Frontal cortex (tissue), 3 donors: ENCODE measurements at regions not wholly inside any gene's neighbourhood (a gene's known extent, or its start where the extent isn't known, plus 50 kb on each side); places are given as distances from the start of the nearest gene placed in this dataset.
"Not testable (repeated sequence)": the region's sequence is repeated elsewhere in the genome, so short reads cannot be mapped to it uniquely, and the experiment has no call there.

ENCODE experiments used
- DNase-seq, 2 donors: peaks; one replicate each; pipeline ENCODE4 v3.0.0; 2012; ENCODE audit warnings: low spot score in 2 of 2
- FAIRE-seq: peaks from 2 replicates; lab custom pipeline; 2012; peaks lifted over from hg19 to GRCh38; lab: Jason Lieb, UNC
- donor health status: control.
- donor health status: control.
- donor health status: control.

DNA sequence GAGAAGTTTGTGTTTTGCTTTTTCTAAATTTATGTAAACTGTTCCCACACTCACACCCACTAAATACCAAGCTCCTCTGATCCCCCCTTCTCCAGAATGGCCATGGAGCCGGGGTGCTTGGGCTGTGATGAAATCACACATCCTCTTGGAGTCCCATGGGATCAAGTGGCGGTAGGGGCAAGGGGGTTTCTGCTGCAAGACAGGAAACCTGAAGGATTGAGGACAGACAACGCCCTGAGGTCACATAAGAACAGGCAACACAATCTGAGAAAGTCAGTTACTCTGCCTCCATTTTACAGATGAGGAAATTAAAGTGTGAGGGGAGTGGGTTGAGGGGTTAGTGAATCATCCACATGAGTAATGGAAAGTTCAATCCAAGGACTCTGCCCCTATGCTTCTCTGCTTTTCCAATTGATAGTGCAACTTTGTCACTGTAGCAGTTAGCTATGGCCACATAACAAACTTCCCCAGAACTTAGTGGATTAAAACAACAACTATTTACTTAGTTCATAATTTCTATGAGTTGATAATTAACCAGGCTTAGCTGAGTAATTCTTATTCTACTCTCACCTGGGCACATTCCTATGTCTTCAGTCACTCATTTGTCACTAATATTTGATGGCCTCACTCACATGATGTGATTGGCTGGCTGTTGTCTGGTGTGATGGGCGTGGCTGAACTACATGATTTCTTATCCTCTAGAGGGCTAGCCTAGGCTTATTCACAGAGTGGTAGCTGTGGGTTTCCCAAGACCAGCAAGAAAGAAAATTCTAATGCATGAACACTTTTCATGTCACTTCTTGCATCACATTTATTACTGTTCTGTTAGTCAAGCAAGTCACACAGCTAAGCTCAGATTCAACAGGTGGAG lies 77.3 kb upstream of the ADRA1D start:
- no peak for DNase-seq
- no peak for FAIRE-seq

DNA sequence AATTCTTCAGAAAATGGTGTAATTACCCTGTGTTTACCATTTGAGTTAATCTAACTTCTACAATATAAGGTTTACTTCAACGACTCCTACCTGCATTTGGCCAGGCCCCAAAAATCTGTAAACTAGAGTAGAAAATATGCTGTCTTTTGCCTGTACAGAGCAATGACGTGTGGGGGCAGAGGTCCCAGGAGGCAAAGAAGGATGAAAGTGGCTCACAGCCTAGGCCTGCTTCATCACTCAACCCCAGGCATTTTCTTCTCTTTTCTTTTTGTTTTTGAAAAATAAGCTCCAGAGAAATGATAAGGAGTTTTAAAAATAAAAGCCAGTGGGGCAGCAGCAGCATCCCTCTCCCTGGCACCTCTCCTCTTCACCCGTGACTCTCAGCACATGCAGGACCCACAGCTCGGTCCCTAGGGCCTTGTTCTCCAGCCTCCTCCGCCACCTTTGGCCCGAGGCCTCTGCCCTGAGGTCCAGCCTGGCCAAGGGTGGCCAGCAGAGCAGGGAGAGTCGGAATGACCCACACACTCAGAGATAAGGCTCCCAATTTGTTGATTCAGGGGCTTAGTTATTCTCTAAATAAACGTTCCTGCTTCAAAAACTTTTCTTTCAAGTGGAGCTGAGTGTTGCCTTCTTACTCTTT lies 76.6 kb upstream of the ADRA1D start:
- DNase-seq (no peak), FAIRE-seq (no peak)

DNA sequence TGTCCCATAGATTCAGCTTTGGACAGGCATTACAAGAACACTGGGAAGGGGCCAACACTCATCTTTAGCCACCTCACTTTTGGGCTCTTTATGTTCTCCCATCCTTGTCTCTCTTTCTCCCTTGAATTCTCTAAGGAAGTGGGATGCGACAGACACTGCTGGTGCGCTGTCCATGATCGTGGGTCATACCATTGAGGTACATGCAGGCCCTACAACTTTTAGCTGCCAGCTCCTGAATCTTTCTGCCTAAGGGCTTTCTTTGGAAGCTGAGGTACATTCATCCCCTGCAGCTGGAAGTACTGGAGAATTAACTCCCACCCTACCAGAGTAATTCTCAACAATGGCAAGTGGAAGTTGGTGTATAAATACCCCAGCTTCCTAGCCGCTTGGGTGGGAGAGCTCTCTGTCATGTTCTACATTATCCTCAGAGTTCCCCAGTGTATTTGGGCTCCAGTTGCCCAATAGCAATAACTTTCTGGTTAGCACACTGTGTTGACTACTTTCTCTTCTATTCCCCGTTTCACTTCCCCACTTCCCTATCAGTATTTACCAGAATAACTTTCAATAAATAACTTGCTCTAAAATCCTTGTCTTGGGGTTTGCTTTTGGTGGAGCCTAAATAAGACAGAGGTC lies 75.6 kb upstream of the ADRA1D start:
- FAIRE-seq, result no peak
- no peak for DNase-seq

DNA sequence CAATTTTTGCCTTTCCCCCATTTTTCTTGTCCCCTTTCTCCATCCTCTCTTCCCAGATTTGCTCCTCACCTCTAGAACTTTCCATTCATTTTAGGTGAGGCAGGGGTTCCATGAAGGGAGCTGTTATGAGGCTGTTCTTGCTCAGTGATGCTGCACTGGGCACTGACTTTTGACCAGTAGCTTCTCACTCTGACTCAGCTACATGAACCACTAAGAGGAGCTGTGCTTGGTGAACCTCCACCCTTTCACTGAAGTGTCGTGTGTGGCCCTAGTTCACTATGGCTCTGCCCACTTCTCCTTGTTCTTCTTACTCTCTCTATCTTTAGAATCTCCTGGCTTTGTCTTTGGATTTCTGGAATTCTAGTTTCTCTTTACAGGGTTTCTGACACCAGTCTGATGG lies 73.4 kb upstream of the ADRA1D start:
- FAIRE-seq (no peak), DNase-seq (no peak)

DNA sequence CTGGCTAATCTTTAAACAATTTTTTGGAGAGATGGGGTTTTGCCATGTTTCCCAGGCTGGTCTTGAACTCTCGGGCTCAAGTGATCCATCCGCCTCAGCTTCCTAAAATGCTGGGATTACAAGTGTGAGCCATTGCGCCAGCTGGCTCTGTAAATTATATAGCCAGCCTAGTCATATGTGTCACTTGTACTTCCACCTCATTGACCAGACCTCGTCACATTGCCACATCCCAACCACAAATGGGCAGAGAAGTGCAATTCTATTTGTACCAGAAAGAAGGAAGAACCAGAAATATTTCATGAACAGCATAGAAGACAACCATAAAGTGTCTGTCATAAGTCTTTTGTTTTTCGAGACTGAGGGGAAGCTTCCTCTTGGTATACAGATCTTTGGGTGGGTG lies 71.2 kb upstream of the ADRA1D start:
- DNase-seq, result no peak
- no peak for FAIRE-seq

DNA sequence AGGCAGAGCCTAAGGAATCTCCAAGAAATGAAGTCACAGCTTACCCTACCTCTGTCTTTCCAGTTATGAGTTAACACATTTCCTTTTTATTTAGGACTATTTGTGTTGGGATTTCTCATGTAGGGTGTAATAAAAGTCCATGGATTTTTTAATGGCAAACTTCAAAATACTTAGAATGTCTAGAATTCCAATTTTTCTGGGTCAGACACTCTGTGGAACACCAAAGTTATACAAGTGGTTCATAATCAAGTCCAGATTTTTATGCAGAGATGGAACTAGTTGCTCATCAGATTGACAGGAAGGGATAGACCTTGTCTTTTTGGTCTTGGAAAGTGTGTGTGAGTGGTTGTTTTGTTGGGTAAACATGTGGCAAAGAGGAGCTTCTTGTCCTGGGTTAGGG lies 69.8 kb upstream of the ADRA1D start:
- no peak for FAIRE-seq
- no peak for DNase-seq

DNA sequence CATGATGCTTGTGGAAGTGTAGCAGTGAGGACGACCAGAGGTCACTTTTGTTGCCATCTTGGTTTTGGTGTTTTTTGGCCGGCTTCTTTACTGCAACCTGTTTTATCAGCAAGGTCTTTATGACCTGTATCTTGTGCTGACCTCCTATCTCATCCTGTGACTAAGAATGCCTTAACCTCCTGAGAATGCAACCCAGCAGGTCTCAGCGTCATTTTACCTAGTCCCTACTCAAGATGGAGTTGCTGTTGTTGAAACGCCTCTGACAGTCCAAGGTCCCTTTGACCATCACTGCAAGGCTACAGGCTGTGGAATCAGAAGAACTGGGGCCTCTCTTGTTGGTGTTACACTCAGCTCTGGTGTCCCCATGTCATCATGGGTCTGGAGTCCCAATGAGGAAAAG lies 61.5 kb upstream of the ADRA1D start:
- not testable (repeated sequence) for DNase-seq, FAIRE-seq

DNA sequence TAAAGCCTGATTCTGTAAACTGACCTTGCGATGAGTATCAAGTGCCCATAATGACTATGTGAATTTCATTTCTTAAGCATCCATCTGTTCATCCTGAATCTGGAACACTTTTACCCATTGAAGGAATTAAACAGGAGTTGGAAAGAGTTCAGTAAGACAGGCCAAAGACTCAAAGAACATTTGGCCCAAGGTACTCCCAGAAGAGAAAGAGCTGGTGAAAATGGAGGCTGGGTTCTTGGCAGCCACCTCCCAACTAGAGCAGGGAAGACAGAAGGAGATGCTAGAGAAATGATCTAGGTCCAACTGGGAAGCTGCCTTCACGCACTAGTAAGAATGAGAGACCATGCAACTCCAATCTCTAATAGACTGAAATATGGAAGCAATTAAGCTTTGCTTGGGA lies 57.1 kb upstream of the ADRA1D start:
- FAIRE-seq, result no peak
- no peak for DNase-seq

DNA sequence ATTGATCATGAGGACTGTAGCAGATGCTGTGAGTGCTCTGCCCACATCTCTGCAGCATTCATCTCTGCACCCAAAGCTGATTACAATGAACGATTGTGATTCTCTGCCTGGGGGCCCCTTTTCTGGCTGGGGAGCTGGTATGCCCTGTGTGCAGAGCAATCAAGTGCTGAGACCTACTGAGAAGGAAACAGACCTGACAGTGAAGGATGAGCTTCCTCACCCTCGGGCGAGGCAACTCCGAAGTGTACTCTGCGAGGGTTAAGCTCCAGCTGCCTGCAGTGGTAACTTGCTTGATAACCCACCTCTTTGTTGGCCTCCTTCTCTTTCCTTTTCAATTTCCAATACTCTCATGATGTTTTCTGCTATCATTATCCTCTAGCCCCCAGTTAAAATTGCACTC lies 56.0 kb upstream of the ADRA1D start:
- DNase-seq (no peak), FAIRE-seq (no peak)

DNA sequence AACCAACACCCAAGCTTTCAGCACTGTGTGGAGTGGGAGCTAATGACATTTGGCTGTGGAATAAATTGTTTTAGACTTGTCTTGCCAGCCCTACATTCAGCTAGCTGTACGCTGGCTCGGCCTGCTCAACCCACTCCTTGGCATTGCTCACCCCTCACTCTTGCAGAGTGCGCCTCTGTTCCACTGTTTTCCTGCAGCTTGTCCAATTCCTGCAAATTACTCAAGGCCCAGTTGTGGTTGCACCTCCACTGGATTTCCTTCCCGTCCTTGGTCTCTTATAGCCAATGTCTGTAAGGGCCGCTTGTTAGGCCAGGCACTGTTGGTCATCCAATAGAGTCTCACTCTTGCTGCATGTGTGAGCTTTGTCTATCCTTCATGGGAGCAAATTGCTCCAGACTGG lies 55.5 kb upstream of the ADRA1D start:
- no peak for FAIRE-seq
- DNase-seq, result no peak

DNA sequence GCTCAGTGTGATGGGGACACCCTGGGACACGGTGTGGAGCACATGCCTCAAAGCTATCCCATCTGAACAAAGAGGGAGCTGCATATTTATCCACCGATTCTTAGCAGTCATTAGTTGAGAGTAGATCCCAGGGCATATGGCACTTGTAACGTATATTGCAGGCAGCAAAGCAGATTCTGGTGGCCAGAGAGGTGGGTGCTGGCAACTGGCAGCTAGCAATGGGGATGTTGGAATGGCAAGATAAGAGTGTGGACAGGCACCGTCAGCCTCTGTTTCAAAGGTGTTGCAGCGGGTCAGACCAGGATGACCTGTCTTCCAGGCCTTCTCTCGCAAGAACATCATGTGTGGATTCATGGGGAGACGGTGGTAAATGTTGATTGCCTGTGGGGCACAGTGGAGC lies 54.0 kb upstream of the ADRA1D start:
- no peak for FAIRE-seq
- DNase-seq, result no peak

DNA sequence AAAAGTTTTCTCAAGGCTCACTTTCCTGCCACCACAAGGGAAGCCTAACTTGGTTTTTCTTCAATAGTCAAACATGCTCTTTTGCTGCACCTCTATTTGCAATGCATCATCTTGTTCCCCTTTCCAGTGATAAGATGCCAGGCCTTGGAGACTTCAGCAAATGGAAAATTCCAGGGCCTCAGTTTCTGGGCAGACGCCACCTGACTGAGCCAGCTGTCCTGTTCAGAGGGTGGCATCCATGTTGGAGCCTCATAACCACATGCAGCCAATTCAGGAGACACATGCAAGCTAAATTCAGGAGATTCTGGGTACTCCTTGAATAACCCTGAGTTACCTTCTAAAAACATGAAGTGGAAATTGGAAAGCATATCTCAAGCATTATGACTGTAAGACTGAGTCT lies 51.8 kb upstream of the ADRA1D start:
- FAIRE-seq, result no peak
- no peak for DNase-seq

DNA sequence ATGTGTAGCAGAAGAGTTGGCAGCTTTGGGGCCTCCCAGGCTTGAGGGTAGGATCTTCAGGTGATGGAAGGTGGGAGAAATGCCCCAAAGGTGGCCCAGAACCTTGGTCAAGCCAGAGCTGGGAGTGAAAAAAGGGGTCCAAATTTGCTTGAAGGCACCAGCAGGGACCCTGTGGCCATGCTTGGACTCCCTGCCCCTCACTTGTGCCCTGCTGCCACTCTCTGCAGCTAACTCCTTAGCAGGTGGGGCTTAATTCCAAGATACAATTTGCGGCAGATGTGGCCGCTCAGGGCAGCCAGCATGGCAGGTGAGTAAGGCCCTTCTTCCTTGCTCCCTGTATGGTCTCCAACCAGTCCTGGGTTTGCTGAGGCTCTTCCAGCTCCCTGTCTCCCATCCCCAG lies 51.3 kb upstream of the ADRA1D start:
- FAIRE-seq (no peak), DNase-seq (no peak)

DNA sequence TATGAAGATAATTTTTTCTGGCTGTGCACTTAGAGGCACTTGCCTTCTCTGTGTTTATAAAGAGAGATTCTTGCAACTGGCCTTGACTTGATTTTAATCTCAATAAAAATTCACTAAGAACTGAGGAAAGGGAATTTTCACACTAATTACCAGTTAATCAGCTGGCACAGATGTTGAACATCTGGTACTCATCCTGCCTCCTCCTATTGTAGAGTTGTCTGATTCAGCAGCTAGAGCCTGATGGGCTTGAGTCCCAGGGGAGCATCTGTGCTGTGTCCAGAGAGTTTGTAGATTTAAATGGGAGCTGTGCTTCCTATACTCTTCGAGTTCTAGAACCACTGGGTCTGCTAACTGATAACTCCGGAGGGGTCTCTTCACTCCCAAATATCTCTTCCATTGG lies 50.7 kb upstream of the ADRA1D start:
- FAIRE-seq, result no peak
- no peak for DNase-seq

DNA sequence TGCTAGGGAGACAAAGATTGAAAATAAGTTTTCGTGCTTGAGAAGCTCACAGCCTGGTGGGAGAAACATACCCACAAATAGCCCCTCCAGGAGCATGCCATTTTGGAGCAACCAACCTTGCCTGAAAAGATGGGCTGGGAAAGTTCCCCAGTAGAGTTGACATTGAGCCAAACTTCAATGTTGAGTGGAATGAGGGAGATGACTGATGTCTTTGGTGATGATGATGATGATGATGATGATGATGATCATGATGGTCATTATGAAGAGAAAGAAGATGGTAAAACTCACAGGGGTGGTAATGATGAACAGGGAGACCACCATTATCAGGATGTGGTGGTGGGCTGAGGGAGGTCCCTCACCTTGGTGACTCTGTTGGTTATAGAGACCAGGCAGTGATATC lies 50.1 kb upstream of the ADRA1D start:
- FAIRE-seq, result no peak
- DNase-seq, result no peak
